Upper lobe of right lung (tissue), 1 donor: ENCODE measurements at regions not wholly inside any gene's neighbourhood (a gene's known extent, or its start where the extent isn't known, plus 50 kb on each side); places are given as distances from the start of the nearest gene placed in this dataset.

ENCODE experiments used
- ATAC-seq: fragments of 200-7000 bp; cut with Tn5 transposase; one replicate; pipeline ENCODE4 v1.9.1; 2020; ENCODE audit warnings: mild to moderate bottlenecking, moderate library complexity
- DNase-seq: peaks from one replicate; pipeline ENCODE4 v3.0.0-alpha.2; 2020
- H3K27ac ChIP-seq: fragments of 200-600 bp; one replicate; pipeline ENCODE4 v1.8.0; 2022
- H3K27me3 ChIP-seq: fragments of 200-600 bp; one replicate; pipeline ENCODE4 v1.8.0; 2022; ENCODE audit warnings: mild to moderate bottlenecking
- H3K36me3 ChIP-seq: fragments of 200-600 bp; one replicate; pipeline ENCODE4 v1.8.0; 2022
- H3K4me1 ChIP-seq: fragments of 200-600 bp; one replicate; pipeline ENCODE4 v1.8.0; 2022
- H3K4me3 ChIP-seq: fragments of 200-600 bp; one replicate; pipeline ENCODE4 v1.8.0; 2022; ENCODE audit warnings: mild to moderate bottlenecking
- H3K9me3 ChIP-seq: fragments of 200-600 bp; one replicate; pipeline ENCODE4 v1.8.0; 2022
- CTCF ChIP-seq: fragments of 200-600 bp; IDR thresholded peaks from one replicate; pipeline ENCODE4 v1.8.0; 2022; ENCODE audit warnings: antibody characterized with exemption
- intact Hi-C: fragments of 100-400 bp; cut with DNase I; formaldehyde crosslinking; loops from one replicate; pipeline ENCODE4 v1.11.0; 2022
- donor health status: DM: no; HTN: yes; CAD: no; lungs with severe emphysema.

GRCh38 chrX:109936114-109936513 is 66.8 kb upstream of the TMEM164 start:
- Histone ChIP-seq H3K36me3 (no peaks in the 10 kb centered on the region), H3K4me1 (no peaks in the 10 kb centered on the region), H3K27me3 (no peaks in the 10 kb centered on the region), H3K27ac (no peak overlapping the region), H3K4me3 (no peak overlapping the region), H3K9me3 (no peaks in the 10 kb centered on the region)
- DNase-seq: no peak
- ATAC-seq: no peak
- no peak for TF ChIP-seq CTCF
- intact Hi-C loops: no loop called here

- no peak for ATAC-seq
- no peak for DNase-seq
- intact Hi-C loops: no loop called here
Observed at GRCh38 chrX:109936598-109936997, 66.3 kb upstream of the TMEM164 start.

GRCh38 chrX:109939498-109939897 is 63.4 kb upstream of the TMEM164 start:
- no peaks in the 10 kb centered on the region for H3K9me3 ChIP-seq
- no peaks in the 10 kb centered on the region for H3K4me1 ChIP-seq
- no peaks in the 10 kb centered on the region for H3K36me3 ChIP-seq
- intact Hi-C loops: no loop called here
- DNase-seq (peak; percentile 63), ATAC-seq (peak; percentile 84)
- no peak overlapping the region for H3K27ac ChIP-seq
- no peak for TF ChIP-seq CTCF
- no peak overlapping the region for H3K4me3 ChIP-seq
- no peaks in the 10 kb centered on the region for H3K27me3 ChIP-seq

More at GRCh38 chrX:109936598-109936997, 66.3 kb upstream of the TMEM164 start:
- no peaks in the 10 kb centered on the region for H3K4me1 ChIP-seq
- H3K27ac ChIP-seq: no peak overlapping the region
- no peak overlapping the region for H3K4me3 ChIP-seq
- no peaks in the 10 kb centered on the region for H3K27me3 ChIP-seq
- TF ChIP-seq CTCF: no peak
- no peaks in the 10 kb centered on the region for H3K9me3 ChIP-seq
- no peaks in the 10 kb centered on the region for H3K36me3 ChIP-seq

- TF ChIP-seq CTCF: no peak
- Histone ChIP-seq H3K27me3 (no peaks in the 10 kb centered on the region), H3K4me3 (no peak overlapping the region), H3K9me3 (no peaks in the 10 kb centered on the region), H3K27ac (no peak overlapping the region), H3K36me3 (no peaks in the 10 kb centered on the region), H3K4me1 (no peaks in the 10 kb centered on the region)
- no peak for ATAC-seq
- intact Hi-C loops: no loop called here
- DNase-seq: no peak
Observed at GRCh38 chrX:109940411-109940810, 62.5 kb upstream of the TMEM164 start.

GRCh38 chrX:109943092-109943739 is 59.7 kb upstream of the TMEM164 start:
- DNase-seq (no peak), ATAC-seq (no peak)
- TF ChIP-seq CTCF: no peak
- H3K4me1 ChIP-seq: no peaks in the 10 kb centered on the region
- no peaks in the 10 kb centered on the region for H3K9me3 ChIP-seq
- H3K27me3 ChIP-seq: no peaks in the 10 kb centered on the region
- no peak overlapping the region for H3K27ac ChIP-seq
- no peak overlapping the region for H3K4me3 ChIP-seq
- intact Hi-C loops: no loop called here
- H3K36me3 ChIP-seq: no peaks in the 10 kb centered on the region

GRCh38 chrX:109943740-109944092 is 59.2 kb upstream of the TMEM164 start:
- DNase-seq (no peak), ATAC-seq (no peak)
- Histone ChIP-seq H3K27me3 (no peaks in the 10 kb centered on the region), H3K36me3 (no peaks in the 10 kb centered on the region), H3K9me3 (no peaks in the 10 kb centered on the region), H3K27ac (no peak overlapping the region), H3K4me3 (no peak overlapping the region), H3K4me1 (no peaks in the 10 kb centered on the region)
- TF ChIP-seq CTCF: no peak
- intact Hi-C loops: no loop called here
